Fibroblast of mammary gland (primary cell): ENCODE measurements at regions not wholly inside any gene's neighbourhood (a gene's known extent, or its start where the extent isn't known, plus 50 kb on each side); places are given as distances from the start of the nearest gene placed in this dataset.
A peak's percentile ranks its signal among the peaks of the same experiment; 100 is the strongest.

Experiments
- DNase-seq: peaks from one replicate; pipeline ENCODE4 v3.0.0-alpha.2; 2010; ENCODE audit warnings: low read depth
- H3K4me3 ChIP-seq: 2 replicates; pipeline ENCODE4 v1.5.1; 2011; ENCODE audit warnings: low read depth, mild to moderate bottlenecking, low read length, moderate library complexity; ENCODE audit not compliant: control insufficient read depth
- CTCF ChIP-seq: conservative IDR thresholded peaks from 2 replicates; pipeline ENCODE4 v1.5.1; 2011; ENCODE audit warnings: low read depth, low read length, inconsistent platforms; ENCODE audit not compliant: control insufficient read depth, insufficient read depth

GRCh38 chr4:128510850-128511249 is 223.2 kb upstream of the PGRMC2 start:
- TF ChIP-seq CTCF: no peak
- DNase-seq: no peak
- no peak overlapping the region for H3K4me3 ChIP-seq

GRCh38 chr4:128502818-128503527 is 215.4 kb upstream of the PGRMC2 start:
- no peak for DNase-seq
- no peak overlapping the region for H3K4me3 ChIP-seq
- no peak for TF ChIP-seq CTCF

GRCh38 chr4:128501239-128501638 is 213.6 kb upstream of the PGRMC2 start:
- no peak for TF ChIP-seq CTCF
- DNase-seq: no peak
- H3K4me3 ChIP-seq: no peak overlapping the region

GRCh38 chr4:128488055-128488705 is 200.6 kb upstream of the PGRMC2 start:
- no peak for TF ChIP-seq CTCF
- no peak overlapping the region for H3K4me3 ChIP-seq

GRCh38 chr4:128484896-128485295 is 197.3 kb upstream of the PGRMC2 start:
- TF ChIP-seq CTCF: no peak
- no peak for DNase-seq

More at GRCh38 chr4:128488055-128488705, 200.6 kb upstream of the PGRMC2 start:
- no peak for DNase-seq

GRCh38 chr4:128483816-128484215 is 196.2 kb upstream of the PGRMC2 start:
- peak; percentile 80 for DNase-seq
- TF ChIP-seq CTCF: no peak

More at GRCh38 chr4:128484896-128485295, 197.3 kb upstream of the PGRMC2 start:
- H3K4me3 ChIP-seq: no peak overlapping the region

More at GRCh38 chr4:128483816-128484215, 196.2 kb upstream of the PGRMC2 start:
- no peak overlapping the region for H3K4me3 ChIP-seq
